Endodermal cell (in vitro differentiated cells): ENCODE measurements at regions not wholly inside any gene's neighbourhood (a gene's known extent, or its start where the extent isn't known, plus 50 kb on each side); places are given as distances from the start of the nearest gene placed in this dataset.
"Not testable (repeated sequence)": the region's sequence is repeated elsewhere in the genome, so short reads cannot be mapped to it uniquely, and the experiment has no call there.

Experiments
- DNase-seq: peaks from one replicate; pipeline ENCODE4 v3.0.0-alpha.2; 2017
- H3K27ac ChIP-seq: 2 replicates; pipeline ENCODE4 v1.5.1; 2013; ENCODE audit warnings: mild to moderate bottlenecking, low read depth, low read length, moderate library complexity
- H3K27me3 ChIP-seq: 2 replicates; pipeline ENCODE4 v1.6.1; 2013; ENCODE audit warnings: mild to moderate bottlenecking, low read length, moderate library complexity; ENCODE audit not compliant: insufficient read depth, control insufficient read depth, poor library complexity, severe bottlenecking
- H3K36me3 ChIP-seq: 2 replicates; pipeline ENCODE4 v1.7.0; 2013; ENCODE audit warnings: mild to moderate bottlenecking, low read length, moderate library complexity; ENCODE audit not compliant: control insufficient read depth, insufficient read depth
- H3K4me1 ChIP-seq: one replicate; pipeline ENCODE4 v1.7.0; 2013; ENCODE audit warnings: low read length; ENCODE audit not compliant: control insufficient read depth, insufficient read depth
- H3K4me3 ChIP-seq: 2 replicates; pipeline ENCODE4 v1.5.1; 2013; ENCODE audit warnings: mild to moderate bottlenecking, low read length, moderate library complexity
- H3K9ac ChIP-seq: 2 replicates; pipeline ENCODE4 v1.6.1; 2013; ENCODE audit warnings: mild to moderate bottlenecking, low read length, moderate library complexity; ENCODE audit not compliant: poor library complexity, severe bottlenecking; ENCODE audit errors: extremely low read depth
- H3K9me3 ChIP-seq: 2 replicates; pipeline ENCODE4 v1.6.1; 2013; ENCODE audit warnings: mild to moderate bottlenecking, low read length, moderate library complexity; ENCODE audit not compliant: control insufficient read depth
- H3K27ac Mint-ChIP-seq: 2 replicates; pipeline ENCODE4 v1.8.0; 2020; ENCODE audit warnings: mixed read lengths
- H3K27me3 Mint-ChIP-seq: 2 replicates; pipeline ENCODE4 v1.8.0; 2021; ENCODE audit warnings: mild to moderate bottlenecking, mixed read lengths; ENCODE audit not compliant: insufficient read depth
- H3K36me3 Mint-ChIP-seq: 2 replicates; pipeline ENCODE4 v1.8.0; 2020; ENCODE audit warnings: low read depth, mixed read lengths
- H3K4me1 Mint-ChIP-seq: 2 replicates; pipeline ENCODE4 v1.8.0; 2020; ENCODE audit warnings: mixed read lengths
- H3K4me3 Mint-ChIP-seq: 2 replicates; pipeline ENCODE4 v1.8.0; 2020; ENCODE audit warnings: mild to moderate bottlenecking, moderate library complexity, mixed read lengths
- H3K9me3 Mint-ChIP-seq: 2 replicates; pipeline ENCODE4 v1.8.0; 2020; ENCODE audit warnings: mild to moderate bottlenecking, mixed read lengths
- CTCF ChIP-seq: fragments of 200-600 bp; sonication (generic); conservative IDR thresholded peaks from 2 replicates; pipeline ENCODE4 v1.5.0; 2021; ENCODE audit warnings: antibody characterized with exemption, mild to moderate bottlenecking
- WGBS, 2 experiments: methylation state at CpG; one replicate each; pipeline versions ENCODE4 v1.1.5 to v1.1.7; 2013; ENCODE audit warnings: missing lambda C conversion rate in 2 of 2, mixed read lengths in 1 of 2; ENCODE audit not compliant: insufficient coverage in 1 of 2, insufficient read length in 1 of 2; 5-methylcytosine and 5-hydroxymethylcytosine counted together

DNA sequence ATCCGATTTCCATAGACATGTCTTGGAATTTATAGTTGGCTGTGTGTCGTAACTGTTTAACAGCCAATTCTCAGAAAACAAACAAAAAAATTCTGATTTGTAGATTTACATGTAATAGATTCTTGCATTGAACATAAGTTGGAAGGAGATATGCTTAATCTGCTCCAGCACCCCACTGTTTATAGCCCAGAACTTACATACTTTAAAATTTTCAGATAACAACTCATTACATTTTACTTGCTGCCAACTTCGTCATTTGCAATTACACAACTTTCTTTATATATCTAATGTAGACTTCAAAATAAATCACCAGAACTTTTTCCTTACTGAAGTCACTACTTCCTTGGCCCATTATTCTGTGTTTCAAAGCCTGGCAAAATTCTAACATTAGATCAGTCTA is 472.3 kb upstream of the EYS start:
- Histone ChIP-seq H3K27me3 (no peaks in the 10 kb centered on the region), H3K36me3 (no peaks in the 10 kb centered on the region), H3K4me3 (no peak overlapping the region), H3K4me1 (no peaks in the 10 kb centered on the region), H3K27ac (no peak overlapping the region), H3K9ac (no peak overlapping the region), H3K9me3 (peaks cover 8% of the 10 kb centered on the region)
- Mint-ChIP-seq H3K4me1 (no peaks in the 10 kb centered on the region), H3K9me3 (peaks cover 4% of the 10 kb centered on the region), H3K36me3 (no peaks in the 10 kb centered on the region), H3K27me3 (no peaks in the 10 kb centered on the region), H3K27ac (no peak overlapping the region), H3K4me3 (no peak overlapping the region)
- no peak for TF ChIP-seq CTCF
- no peak for DNase-seq
- 94 to 95% methylated on average over 1 to 3 of the region's 3 CpGs for WGBS, 2 experiments

DNA sequence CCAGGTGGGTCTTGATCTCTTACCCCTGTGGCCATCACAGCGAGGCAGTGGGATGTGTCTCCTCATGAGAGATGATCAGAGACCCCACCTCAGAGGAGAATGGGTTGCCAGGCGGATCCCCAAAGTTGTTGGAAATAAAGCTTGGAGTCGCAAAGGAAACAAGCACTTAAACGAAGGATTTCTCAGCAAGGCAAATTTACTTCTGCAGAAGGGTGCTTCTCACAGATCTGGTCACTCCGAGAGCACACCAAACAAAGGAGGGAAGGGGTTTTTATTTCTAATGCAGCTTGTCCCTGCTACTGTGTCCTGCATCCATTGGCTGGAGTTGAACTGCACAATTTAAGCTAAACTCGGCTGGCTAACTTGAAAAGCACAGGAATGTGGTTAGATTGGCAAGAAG is 466.6 kb upstream of the EYS start:
- H3K9ac ChIP-seq = no peak overlapping the region
- Mint-ChIP-seq H3K27me3 (no peaks in the 10 kb centered on the region), H3K27ac (no peak overlapping the region), H3K4me3 (no peak overlapping the region), H3K36me3 (peaks cover 1% of the 10 kb centered on the region), H3K4me1 (no peaks in the 10 kb centered on the region), H3K9me3 (peaks cover 51% of the 10 kb centered on the region)
- no peaks in the 10 kb centered on the region for H3K27me3 ChIP-seq
- no peak for TF ChIP-seq CTCF
- H3K36me3 ChIP-seq = no peaks in the 10 kb centered on the region
- DNase-seq = no peak
- H3K4me1 ChIP-seq = no peaks in the 10 kb centered on the region
- 90 to 93% methylated on average over 5 to 6 of the region's 6 CpGs for WGBS, 2 experiments
- H3K9me3 ChIP-seq = peaks cover 29% of the 10 kb centered on the region
- peak overlapping the region; percentile 25 for H3K4me3 ChIP-seq
- H3K27ac ChIP-seq = no peak overlapping the region

DNA sequence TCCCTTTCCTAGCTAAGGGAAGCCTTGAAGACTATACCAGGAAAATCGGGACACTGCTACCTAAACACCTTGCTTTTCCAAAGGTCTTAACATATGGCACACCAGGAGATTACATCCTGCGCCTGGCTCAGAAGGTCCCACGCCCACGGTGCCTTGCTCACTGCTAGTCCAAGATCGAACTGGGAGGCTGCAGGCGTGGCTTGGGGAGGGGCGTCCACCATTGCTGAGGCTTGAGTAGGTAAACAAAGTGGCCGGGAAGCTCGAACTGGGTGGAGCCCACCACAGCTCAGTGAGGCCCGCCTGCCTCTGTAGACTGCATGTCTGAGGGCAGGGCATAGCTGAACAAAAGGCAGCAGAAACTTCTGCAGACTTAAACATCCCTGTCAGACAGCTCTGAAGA is 459.7 kb upstream of the EYS start:
- not testable (repeated sequence) for H3K27ac Mint-ChIP-seq, H3K4me1 ChIP-seq, H3K27me3 ChIP-seq, H3K27me3 Mint-ChIP-seq, H3K27ac ChIP-seq, DNase-seq, H3K36me3 Mint-ChIP-seq, H3K4me1 Mint-ChIP-seq, H3K36me3 ChIP-seq, H3K4me3 ChIP-seq, H3K9ac ChIP-seq, H3K4me3 Mint-ChIP-seq
- peaks cover 79% of the 10 kb centered on the region for H3K9me3 Mint-ChIP-seq
- 93 to 95% methylated on average over 10 of the region's 10 CpGs for WGBS, 2 experiments
- H3K9me3 ChIP-seq = peaks cover 34% of the 10 kb centered on the region

GRCh38 chr6:66161546-66162108 is 454.6 kb upstream of the EYS start:
- H3K36me3 ChIP-seq = no peaks in the 10 kb centered on the region
- H3K4me1 ChIP-seq = no peaks in the 10 kb centered on the region
- H3K27me3 Mint-ChIP-seq = no peaks in the 10 kb centered on the region
- DNase-seq = no peak
- H3K36me3 Mint-ChIP-seq = peaks cover 8% of the 10 kb centered on the region
- no peak overlapping the region for H3K27ac ChIP-seq
- H3K27ac Mint-ChIP-seq = no peak overlapping the region
- H3K9me3 ChIP-seq = peaks cover 58% of the 10 kb centered on the region
- no peak for TF ChIP-seq CTCF
- WGBS, 2 experiments = 86% methylated on average over 1 of the region's 1 CpG; no CpG with 5 or more reads in 1 of the 2 experiments
- H3K4me3 ChIP-seq = no peak overlapping the region
- H3K4me3 Mint-ChIP-seq = no peak overlapping the region
- H3K27me3 ChIP-seq = no peaks in the 10 kb centered on the region
- H3K9me3 Mint-ChIP-seq = peaks cover 59% of the 10 kb centered on the region
- H3K4me1 Mint-ChIP-seq = no peaks in the 10 kb centered on the region
- no peak overlapping the region for H3K9ac ChIP-seq
